ENCODE measurements at regions not wholly inside any gene's neighbourhood (a gene's known extent, or its start where the extent isn't known, plus 50 kb on each side); places are given as distances from the start of the nearest gene placed in this dataset.
"Not testable (repeated sequence)": the region's sequence is repeated elsewhere in the genome, so short reads cannot be mapped to it uniquely, and the experiment has no call there.

DNA sequence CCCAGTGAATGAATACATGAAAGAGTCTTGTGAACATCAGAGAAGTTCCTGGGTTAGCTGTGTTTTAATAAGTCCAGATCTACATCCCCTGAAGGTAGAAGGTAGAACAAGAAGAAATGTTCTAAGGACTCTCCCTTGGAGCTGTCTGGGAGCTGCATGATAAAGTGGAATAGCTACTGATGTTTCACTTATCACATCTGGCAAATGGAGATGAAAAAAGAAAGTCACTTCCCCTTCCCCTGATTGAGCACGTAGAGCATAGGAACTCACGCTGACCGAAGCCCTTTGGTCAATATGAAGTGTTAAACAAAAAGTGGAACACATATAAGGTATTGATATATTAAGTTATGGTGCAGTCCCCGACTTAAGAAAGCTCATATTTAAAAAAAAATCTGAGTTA lies 53.2 kb upstream of the PARP1 start:
- DNase-seq: no peak

DNA sequence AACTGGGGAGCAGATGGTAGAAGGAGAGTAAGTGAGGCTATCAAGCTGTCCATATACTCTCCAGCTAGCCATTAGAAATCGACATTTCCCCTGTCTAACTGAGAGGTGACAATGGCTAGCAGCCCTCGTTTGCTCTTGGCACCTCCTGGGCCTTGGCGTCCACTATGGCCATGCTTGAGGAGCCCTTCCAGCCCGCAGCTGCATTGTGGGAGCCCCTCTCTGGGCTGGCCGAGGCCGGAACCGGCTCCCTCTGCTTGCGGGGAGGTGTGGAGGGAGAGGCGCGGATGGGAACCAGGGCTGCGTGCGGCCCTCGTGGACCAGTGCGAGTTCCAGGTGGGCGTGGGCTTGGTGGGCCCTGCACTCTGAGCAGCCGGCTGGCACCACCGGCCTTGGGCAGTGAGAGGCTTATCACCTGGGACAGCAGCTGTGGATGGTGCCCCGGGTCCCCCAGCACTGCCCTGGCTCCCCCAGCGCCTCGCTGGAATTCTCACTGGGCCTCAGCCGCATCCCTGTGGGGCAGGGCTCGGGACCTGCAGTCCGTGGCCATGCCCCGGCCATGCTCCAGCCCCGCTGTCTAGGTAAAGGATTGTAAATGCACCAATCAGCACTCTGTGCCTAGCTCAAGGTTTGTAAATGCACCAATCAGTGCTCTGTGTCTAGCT lies 56.2 kb upstream of the PARP1 start:
- DNase-seq: no peak

DNA sequence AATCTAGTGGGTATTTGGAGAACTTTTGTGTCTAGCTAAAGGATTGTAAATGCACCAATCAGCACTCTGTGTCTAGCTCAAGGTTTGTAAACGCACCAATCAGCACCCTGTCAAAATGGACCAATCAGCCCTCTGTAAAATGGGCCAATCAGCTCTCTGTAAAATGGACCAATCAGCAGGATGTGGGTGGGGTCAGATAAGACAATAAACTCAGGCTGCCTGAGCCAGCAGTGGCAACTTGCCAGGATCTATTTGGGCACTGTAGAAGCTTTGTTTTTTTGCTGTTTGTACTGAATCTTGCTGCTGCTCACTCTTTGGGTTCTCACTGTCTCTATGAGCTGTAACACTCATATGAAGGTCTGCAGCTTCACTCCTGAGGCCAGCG lies 56.7 kb upstream of the PARP1 start:
- not testable (repeated sequence) for DNase-seq

DNA sequence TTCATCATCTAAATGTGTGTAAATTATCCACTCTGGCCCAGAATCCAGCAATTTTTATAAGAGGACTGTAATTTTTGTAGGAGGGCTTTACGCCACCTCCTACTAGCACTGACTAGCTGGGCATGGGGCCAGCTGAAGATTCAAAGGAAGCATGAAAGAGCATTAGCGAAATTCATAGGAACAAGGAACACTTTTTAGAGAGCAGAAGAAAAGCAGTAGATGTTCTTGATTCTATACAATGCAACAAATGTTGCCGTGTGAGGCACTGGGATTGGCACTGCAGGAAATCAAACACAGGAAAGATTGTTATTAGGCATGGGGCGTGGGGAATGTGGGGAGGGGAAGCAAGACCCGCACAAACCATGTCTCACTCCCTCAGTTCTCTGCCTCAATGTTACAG lies 58.4 kb upstream of the PARP1 start:
- no peak for DNase-seq

DNA sequence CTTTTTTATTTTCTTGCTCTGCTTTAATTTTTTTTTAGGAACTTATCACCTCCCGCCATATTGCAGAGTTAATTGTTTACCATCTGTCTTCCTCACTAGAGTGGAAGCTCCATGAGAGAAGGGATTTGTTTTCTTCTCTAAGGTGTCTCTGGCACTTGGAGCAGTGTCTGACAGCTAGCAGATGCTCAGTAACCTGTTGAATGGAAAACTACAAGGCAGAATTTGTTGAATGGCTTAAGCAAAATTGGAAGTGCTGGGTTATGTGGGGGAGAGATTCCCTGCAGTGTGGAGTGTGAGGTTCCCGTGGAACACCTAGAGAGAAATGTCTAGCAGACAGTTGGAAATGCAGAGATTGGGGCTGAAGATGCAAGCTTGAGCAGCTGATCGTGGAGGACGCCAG lies 59.5 kb upstream of the PARP1 start:
- no peak for DNase-seq

DNA sequence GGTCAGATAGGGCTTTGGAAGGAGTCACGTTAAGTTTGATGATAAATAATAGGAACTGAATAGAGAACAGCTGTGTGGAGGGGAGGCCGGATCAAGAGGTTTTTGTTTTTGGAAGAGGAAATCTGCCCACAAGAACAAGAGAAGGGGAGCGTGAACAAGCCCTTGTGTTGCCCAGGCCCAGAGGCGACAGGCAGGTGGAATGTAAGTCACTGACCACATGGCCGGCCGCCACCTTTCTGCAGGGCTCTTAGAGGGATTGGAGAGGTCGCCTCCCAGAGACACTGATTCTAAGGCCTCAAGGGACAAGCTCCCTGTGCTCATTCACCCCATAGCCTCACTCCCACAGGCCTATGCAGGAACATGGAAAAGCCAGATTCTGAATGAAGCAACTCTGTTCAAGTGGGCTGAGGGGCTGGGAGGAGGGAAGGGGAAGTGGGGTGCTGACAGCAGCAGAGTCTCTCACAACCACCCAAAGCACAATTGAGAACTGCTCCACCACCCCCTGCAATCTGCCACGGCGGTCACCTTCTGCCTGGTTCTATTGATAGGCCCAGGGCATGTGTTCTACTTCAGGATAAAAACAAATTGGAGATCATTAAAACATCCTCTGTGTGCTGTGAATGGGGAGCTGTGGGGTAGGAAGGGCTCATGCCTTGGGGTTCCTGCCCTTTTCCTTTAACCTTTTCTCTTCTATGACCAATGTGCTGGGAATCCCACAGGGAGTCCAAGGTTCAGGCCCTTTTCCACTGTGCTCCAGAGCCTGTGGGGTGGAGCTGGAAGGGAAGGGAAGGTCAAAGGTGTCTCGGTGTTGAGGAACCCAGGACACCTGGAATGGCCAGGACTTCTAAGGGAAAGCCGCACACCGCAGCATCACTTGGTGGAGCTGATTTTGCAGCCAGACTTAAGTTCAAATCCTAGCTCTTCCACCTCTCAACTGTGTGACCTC lies 63.3 kb upstream of the PARP1 start:
- no peak for DNase-seq

DNA sequence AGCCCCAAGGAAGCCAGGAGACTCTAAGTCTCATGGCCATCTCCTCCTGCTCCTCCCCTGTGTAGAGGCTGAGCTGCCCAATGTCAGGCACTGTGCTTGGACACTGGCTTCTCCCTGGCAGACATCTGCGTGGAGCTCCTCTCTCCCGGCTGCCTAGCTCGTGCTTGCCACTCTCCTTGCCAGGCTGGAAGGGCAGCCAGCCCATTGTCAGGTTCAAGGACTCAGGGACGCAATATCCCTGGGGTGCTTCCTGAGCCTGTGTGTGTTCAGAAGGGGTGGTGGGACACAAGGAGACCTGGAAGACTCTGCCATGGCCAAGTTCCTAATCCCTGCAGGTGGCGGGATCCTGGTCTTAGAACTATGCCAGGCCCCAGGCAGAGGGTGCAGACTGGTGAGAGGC lies 65.4 kb upstream of the PARP1 start:
- DNase-seq: no peak

DNA sequence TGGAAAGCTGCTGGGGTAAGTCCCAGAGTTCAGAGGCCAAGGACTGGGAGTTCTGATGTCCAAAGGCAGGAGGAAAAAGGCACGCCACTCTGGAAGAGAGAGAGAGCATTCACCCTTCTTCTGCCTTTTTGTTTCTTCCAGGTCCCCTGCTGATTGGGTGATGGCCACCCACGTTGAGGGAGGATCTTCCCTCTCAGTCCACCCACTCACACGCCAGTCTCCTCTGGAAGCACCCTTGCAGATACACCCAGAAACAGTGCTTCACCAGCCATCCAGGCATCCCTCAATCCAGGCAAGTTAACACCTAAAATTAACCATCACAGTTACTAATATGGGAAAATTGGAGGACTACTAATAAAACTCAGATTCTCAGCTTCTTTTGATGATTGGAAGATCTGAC lies 66.1 kb upstream of the PARP1 start:
- no peak for DNase-seq

DNA sequence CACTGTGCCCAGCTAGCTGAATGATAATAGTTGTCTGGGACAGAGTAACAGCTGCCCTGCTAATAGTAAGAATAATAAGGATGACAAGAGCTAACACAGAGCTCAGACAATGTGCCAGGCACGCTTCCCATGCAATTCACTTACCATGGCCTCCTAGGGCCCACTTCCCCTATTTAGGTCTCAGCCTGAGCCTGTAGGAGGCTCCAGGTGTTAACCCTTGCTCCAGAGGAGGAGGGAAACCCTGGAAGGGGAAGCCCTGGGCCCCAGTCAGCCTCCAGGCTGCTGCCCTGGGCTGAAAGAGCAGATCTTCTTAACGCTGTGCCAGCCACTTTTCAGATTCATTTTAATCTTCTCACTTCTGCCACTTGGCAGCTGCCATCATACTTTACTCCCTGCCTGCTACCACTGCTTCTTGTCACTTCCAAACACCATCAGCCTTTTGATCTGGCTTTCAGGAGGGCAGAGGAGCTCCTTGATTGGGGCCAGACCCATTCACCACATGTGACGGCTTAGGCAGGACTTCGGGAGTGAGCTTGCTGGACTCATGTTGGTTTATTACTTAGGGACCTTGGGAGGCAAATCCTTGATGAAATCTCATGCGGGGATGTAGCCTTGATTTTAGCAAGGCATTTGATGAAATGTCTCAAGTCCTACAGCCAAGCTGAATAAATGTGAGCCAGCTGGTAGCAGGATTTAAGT lies 66.7 kb upstream of the PARP1 start:
- DNase-seq: no peak

DNA sequence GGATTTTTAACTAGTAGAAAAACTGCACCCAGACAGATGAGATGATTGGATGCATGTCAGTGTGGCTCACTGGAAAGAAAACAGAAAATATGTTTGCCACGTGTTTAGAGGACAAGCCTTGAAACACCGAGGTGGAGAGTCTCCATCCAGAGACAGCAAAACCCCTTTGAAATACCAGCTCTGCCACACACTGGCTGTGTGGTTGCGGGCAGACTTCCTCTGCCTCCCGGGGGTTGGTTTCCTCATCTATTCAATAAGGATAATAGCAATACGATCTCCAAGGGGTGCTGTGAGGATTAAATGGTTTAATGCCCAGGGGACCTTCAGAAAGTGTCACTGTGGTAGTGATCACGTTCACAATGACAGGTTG lies 67.2 kb upstream of the PARP1 start:
- no peak for DNase-seq

DNA sequence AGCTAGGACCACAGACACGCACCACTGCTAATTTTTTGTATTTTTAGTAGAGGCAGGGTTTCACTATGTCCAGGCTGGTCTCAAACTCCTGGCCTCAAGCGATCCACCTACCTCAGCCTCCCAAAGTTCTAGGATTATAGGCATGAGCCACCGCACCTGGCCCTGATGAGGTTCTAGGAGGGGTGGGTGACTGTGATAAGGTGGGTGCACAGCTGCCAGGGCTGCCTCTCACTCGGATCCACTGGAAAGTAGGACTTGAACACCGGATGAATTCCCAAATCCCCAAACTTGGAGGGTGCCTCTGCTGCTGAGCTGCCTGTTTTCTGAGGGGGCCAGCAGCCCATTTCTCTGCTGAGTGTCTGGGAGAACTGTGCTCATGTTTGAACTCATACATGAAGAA lies 68.2 kb upstream of the PARP1 start:
- DNase-seq: no peak

DNA sequence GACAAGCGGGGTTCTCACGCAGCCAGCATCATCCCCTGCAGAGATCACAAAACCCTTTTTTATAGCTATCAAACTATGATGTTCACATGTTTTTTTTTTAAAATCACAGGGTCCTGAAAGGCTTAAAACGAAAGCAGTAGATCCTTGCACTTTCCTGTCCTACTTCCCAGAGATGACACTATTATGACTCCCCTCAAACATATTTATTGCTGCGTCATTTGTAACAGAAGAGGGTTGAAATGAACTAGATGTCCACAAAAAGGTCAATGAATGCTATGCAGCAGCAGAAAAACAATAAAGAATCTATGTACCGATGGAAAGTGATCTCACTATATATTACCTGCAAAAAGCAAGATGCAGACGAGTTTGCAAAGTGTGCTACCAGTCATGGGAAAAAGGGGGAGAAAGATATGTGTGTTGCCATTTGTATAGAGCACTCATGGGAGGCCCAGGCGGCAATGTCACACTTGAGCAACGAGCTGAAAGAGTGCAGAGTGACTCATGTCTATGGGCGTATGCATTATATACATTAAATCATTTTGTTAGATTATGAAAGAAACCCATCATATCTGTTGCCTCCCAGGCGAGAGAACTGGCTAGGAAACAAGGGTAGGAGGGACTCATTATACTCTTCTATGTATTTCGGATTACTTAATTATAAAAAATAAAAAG lies 68.9 kb upstream of the PARP1 start:
- no peak for DNase-seq

DNA sequence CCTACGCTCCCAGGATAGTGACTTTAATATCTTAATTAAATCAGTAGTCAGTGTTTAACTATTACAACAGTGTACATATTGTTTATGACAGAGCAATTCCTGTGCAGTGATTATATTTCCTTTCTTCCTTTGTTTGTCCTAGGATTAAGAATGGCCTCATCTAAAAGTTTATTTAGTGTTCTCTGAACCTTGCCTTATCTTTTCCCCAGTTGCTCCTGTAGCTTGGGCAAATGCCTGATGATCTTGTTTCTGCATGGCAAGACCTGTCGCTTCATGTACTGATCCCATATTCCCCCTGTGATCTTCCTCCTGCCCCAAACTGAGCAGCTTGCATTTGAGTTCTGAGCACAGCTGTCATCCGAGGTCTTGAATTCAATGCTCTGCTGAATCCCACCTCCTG lies 69.1 kb upstream of the STUM start:
- no peak for DNase-seq

DNA sequence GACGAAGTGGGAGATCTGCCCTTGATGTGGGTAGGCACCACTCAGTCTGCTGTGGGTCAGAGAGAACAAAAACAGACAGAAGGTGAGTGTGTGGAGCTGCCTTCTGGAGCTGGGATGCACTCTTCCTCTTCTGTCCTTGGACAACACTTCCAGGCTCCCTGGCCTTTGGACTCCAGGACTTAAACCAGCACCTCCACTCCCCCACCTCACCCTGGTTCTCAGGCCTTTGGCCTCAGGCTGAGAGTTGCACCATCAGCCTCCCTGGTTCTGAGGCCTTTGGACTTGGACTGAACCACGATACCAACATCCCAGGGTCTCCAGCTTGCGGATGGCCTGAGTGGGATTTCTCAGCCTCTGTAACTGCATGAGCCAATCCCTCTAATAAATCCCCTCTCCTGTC lies 68.1 kb upstream of the STUM start:
- no peak for DNase-seq

DNA sequence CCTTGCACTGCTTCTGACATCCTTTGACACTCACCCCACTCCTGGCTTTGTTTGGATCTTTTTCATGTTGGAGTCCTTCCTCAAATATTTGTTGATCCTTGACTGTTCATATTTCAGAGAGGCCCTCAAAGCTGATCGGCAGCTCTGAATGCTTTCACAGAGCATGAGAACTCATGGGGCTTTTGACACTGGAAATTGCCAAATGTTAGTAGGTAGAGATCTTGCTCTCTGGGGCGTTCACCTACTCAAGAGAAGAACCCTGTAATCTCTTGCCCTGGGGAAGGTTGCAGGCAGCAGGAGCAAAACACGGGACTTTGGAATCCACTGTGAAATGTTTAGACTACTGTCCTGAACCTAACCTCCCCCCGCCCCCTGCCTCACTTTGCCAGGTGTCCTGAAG lies 67.4 kb upstream of the STUM start:
- no peak for DNase-seq

DNA sequence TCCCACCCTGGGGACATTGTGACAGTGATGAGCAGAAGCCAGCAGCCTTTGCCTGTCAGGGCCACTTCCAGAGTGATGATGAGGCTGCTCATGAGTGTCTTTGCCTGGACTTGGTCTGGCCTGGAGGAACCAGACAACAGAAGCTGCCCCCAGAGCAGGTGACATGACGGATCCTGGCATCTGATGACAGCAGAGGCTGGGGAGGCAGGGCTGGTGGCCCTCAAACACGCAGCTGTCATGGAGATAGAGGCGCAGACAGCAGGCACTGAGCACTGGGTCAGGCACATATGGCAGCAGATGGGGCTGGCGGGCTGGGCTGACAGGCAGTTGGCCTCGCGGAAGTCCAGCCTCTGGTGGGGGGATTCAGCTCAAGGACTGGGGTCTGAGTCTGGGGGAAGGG lies 66.4 kb upstream of the STUM start:
- no peak for DNase-seq

DNA sequence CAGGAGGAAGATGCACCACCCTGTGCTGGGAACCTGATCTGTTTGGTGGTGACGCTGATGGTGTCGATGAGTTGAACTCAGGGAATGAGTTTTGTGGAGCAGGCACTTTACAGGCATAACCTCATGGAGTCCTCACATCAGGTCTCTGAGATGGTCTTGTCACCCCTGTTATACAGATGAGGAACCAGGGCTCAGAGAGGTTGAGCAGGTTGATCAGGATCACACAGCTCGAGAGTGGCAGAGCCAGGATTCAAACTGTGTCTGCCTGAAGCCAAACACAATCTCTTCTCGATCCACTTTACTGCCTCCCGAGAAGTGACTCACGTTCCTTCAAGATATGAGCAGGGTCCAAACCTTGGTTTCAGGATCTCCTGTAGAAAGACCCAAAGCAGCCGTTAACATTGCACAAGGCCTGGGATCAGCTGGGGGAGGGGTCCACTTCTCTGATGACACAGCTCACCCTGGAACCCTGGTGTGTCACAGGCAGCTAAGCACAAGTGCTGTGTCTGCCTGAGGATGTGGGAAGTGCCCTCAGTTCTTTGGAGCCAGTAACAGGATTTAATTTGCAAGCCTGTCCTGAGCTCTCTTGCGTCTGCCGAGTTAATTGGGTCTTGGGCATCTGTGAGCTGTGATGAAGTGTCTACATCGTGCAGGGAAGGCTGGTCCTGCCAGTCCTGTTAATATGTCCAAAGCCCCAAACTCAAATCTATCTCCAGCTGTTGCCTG lies 65.4 kb upstream of the STUM start:
- no peak for DNase-seq

DNA sequence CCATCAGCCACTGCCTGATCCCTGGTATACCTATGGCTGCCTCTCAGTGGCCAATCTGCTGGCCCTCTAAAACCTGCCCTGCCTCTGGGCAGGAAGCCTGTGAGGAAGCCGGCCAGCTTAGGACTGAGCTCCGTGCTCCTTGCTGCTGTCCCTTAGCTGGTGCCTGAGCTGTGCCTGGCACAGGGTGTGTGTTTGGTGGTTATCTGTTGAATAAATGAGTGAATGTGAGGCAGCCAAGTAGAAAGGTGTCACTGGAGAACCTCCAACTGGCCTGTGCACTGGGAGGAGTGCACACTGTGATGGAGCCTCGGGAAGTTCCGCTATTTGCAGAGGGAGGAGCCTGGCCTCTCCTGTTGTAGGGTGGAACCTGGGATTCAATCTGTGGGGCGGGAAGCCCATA lies 63.4 kb upstream of the STUM start:
- no peak for DNase-seq

DNA sequence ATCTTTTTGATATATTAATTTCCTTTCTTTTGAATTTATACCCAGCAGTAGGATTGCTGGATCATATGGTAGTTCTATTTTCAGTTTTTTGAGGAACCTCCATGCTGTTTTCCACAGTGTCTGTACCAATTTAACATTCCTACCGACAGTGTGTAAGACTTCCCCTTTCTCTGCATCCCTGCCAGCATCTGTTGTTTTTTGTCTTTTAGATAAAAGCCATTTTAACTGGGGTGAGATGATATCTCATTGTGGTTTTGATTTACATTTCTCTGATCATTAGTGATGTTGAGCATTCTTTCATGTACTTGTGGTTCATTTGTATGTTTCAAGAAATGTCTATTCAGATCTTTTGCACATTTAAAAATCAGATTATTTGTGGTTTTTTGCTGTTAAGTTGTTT lies 62.4 kb upstream of the STUM start:
- no peak for DNase-seq

DNA sequence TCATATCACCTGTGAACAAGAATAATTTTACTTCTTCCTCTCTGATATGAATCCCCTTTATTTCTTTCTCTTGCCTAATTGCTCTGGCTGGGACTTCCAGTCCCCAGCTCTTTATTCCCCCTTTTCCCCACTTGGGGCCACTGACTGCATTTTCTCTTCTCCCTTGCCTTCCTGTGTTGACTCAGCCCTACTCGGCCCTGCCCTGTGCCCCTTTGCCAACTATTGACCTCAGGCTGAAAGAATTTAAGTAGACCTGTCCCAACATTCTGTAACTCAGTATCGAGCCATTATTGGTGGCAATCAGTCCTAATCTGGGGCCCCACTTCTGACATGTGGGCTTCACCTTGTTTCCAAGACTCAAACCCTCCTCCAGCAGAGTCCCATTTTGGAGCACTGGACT lies 60.6 kb upstream of the STUM start:
- peak; percentile 28 for DNase-seq

DNA sequence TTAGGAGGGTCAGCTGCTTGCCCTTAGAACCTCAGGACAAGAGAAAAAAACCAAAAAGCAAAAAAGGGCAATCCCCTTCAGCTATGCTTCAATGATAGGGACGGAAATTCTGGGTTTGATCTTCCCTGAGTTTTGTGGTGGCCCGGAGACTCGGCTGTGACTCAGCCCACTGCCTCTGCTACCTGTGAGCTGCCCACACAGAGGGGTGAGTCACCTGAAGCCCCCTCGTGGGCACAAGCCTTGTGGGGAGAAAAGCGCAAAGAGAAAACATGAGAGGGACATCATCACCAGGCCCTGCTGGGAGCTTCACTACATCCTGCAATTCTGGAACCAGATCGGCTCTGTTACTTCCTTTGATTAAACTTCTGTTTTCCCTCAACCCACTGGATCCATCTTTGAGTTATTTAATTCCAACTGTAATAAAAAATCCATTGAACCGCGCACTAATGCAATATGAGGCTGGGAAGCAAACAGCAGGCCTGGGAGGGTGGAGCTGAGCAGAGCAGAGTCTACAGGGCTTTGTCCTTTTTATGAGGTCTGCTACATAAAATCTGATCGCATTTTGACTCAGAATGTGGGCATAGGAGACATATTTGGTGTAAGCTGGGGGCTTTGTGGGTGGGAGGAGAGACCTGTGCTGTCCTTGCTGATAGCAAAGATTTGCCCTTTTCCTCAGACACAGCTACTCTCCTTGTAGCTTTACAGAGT lies 58.7 kb upstream of the STUM start:
- DNase-seq: no peak

DNA sequence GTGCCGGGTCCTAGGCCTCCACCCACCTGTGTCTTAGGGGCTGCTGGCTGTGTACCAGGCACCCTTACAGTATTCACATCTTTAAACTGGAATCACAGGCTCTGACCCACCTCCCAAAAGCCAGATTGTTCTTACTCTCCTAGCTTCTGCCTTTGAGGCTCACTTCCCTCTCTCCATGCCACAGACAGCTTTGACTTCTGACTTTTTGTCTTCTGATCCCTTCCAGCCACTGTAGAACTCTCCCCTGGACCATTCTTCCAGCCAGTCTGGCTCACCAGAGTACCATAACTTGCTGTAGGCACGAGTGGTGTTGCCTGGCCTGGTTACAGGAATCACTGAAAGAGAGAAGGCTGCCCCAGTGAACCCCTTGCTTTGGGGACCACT lies 58.1 kb upstream of the STUM start:
- DNase-seq: no peak

All from EL (cell line).